Islet precursor cell (in vitro differentiated cells): ENCODE measurements at regions not wholly inside any gene's neighbourhood (a gene's known extent, or its start where the extent isn't known, plus 50 kb on each side); places are given as distances from the start of the nearest gene placed in this dataset.

Experiments used
- DNase-seq: peaks from one replicate; pipeline ENCODE4 v3.0.0-alpha.2; 2018

DNA sequence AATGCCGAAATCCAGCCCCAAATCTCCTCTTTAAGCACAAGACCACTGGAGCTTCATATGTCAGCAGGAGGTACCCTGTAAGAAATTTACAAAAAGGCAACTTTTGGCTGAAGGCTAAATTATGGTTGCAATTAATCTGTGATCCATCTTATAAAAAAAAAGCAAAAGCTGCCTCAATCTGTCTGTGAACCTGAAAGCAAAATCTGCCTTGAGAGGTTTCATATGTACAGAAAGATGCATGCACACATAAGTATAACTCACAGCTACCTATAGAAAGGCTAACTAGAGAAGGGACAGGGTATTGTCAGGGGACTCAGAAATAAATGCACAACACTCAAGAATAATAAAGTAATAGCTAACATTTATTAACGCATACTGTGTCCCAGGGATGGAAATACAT, 964.2 kb upstream of the ADGRL2 start:
- DNase-seq, result no peak

DNA sequence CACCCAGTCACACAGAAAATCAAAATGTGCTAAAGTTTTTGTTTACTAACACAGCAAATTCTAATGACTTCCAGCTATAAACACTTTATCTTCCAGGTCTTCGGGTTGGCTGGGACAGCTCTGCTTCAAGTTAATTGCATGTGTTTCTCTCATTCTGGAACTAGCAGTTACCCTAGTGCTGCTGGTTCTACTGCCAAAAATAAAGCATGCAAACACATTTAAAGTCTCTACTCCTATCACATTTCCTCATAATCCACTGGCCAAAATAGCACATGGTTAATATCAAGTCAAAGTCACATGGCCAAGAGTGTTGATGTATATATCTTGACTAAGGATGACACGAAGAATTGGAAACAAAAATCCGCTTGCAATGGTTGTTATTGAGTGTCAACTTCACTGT, 973.1 kb upstream of the ADGRL2 start:
- DNase-seq, result no peak

DNA sequence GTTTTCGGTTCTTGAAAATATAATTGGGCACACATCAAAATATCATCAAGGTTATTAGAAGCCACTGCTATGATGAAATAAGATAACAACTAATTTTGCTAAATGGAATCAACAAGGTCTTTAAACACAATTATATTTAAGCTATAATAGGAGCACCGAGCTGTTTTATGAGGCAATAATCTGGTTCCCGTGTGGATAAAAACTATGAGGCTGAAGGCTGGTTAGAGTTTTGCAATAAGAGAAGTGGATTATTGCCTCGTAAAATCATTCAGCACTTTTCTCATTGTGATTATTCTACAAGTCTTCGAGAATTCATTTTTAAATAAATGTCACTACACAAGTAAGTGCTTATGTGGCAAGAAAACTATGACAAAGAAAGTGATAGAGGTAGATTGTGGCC, 975.7 kb upstream of the ADGRL2 start:
- DNase-seq, result no peak

DNA sequence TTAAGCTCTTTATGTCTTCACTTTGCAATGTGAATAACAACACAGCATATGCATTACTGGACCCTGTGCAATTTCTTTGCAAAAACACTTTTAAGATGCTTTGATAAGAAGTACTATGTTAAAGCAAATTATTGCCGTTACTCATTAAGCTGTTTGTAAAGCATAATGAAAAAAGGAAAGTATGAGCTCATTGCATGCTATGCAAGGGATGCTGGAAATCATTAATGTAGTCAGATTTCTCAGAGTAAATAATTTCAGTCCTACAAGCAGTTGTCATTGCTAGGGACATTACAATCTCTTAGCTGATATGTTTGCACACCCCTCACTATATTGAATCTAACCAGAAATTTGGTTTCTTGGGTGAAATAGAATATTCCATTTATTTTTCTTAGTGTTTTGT, 982.5 kb upstream of the ADGRL2 start:
- no peak for DNase-seq

DNA sequence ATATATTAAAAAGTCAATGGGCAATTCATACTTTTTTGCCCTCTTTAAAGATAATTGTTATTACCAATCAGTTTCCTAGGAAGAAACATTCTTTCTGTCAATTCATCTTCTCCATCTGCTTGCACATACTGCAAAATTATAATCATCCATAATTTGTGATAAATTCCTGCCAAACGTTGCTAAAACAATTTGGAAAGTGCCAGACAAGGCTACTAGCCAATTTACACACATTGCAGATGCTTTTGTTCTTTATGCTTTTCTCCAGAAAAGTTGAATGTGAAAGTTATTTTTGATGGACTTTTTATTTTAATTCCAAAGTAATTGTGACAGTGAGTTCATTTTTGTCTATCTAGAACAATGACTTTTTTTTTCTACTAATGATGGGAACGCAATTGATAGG, 992.8 kb upstream of the ADGRL2 start:
- no peak for DNase-seq

DNA sequence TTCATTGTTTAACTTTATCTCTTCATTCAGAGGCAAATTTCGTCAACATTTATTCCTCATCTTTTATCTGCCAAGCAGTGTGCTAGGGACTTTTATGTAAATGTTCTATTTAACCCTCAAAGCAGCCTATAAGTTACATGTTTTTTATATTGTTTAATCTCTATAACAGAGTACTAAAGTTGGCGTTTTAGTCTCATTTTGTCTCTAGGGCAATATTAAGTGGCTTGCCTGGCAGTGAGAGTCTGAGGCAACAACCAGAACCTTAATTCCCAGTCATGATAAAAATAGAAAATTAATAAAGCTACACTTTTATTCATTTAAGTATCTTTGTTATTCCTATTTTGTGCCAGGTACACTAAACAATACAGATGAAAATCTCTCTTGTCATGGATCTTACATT, 994.3 kb upstream of the ADGRL2 start:
- DNase-seq, result no peak

DNA sequence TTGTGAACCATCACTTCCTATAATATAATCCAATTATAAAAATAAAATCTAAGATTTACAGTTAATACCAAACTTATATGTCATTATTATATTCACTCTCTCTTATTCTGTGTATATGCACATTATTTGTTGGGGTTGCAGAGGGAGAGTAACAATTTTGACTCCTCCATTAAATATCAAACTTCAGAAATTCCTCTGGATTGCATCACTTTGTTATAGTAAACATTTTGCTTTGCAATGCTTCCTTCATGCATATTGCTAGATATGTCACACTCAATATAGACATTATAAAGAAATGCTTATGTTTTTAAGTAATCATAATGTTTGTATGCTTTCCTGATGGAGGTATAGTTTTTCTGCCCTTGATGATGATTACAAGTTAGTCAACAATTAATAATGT, 999.0 kb upstream of the ADGRL2 start:
- no peak for DNase-seq

DNA sequence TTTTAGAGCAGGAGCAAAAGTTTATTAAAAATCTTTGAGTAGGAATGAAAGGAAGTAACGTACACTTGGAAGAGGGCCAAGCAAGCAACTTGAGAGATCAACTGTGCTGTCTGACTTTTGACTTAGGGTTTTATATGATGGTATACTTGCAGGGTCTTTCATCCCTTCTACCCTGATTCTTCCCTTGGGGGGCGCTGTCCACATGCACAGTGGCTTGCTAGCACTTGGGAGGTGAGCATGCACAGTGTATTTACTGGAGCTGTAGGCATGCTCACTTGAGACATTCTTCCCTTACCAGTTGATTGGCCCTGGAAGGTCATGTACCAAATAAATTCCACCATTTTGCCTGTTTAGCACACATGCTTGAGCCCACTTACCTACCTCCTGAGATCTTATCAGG, 1001.3 kb upstream of the ADGRL2 start:
- DNase-seq, result no peak

DNA sequence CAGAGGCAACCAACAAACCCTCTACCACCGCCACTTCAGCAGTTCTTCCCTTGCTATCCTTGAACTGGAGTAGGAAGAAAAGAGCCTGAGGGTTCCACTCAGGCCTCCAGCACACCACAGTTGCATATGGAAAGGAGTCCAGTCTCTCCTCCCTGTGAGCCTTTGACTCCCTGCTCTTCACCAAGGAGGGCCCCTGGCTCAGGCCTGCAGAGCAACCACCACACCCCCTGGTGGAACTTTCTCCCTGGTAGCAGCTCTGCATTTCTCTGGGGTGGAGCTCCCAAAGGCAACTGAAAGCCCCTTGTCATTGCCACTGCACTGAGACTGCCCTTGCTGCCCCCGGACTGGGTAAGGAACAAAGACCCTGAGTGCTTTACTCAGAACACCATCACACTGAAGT, 1021.5 kb upstream of the ADGRL2 start:
- no peak for DNase-seq

DNA sequence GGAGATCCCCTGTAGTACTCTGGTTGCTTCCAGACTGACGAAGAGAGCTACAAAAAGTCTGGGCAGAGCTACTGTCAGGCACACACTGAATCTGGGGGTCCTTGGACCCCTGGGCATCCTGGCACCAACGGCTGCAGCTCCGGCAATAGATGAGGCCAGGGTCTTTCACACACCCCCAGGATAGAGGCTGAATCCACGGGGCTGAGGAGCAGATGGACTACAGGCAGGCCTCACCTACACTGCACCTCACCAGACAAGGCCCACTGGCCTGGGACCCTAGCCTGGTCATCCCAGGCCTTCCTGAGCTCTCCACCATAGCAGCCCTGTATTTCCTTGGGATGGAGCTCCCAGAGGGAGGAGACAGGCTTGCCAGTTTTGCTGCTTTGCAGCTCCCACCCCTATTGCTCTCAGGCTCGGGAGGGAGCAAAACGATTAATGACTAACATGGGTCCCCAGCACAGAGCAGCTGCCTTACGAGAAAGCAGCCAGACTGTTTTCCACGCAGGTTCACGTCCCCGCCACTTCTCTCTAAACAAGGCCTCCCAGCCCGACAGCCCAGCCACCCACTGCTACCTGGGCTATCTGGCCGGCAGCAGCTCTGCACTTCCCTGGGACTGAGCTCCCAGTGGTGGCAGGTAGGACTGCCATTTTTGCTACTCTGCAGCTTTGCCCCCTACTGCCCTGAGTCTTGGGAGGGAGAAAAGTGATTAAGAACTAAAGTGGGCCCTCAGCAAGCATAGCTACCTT, 1022.5 kb upstream of the ADGRL2 start:
- DNase-seq, result no peak

DNA sequence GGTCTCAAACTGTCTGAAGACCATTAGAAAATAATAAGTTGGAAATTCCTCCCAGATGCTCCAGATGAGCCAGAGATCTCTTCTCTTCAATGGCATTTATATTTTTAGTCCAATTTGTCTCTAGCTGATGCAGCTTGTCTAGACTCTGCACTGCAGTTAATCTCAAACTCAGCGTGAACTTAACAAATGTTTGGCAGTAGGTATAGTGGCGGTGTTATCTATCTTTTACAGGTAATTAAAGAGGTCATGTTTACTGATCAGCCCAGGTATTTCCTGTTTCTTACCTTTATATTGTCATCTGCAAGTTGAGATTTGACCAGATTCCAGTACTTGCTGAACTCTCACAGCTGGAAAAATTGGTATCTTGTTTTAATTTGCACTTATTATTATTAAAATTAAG, 1024.5 kb upstream of the ADGRL2 start:
- DNase-seq, result no peak

DNA sequence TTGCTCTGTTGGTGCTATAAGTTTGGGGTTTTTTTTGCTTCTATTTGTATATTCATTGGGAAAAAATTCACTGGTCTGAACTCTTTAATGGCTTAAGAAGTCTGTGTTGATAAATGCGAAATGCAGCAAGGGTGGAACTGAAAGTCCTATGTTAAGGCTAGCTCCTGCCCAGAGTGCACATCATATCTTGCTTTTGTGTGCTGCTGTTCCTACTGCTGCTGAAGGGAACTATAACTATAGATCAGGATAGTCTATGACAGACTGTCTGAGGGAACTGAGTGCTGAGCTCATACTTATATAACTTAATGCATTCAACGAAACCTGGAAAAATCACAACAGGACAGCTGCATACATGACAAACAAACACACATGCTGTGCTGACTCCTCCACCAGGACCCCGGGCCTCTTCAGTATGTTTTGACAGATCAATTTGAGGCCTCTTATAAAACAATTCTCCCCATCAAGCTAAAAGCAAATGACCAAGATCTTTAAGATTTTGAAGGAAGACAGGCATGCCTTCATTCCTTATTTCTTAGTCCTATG, 1031.5 kb upstream of the ADGRL2 start:
- DNase-seq, result no peak

DNA sequence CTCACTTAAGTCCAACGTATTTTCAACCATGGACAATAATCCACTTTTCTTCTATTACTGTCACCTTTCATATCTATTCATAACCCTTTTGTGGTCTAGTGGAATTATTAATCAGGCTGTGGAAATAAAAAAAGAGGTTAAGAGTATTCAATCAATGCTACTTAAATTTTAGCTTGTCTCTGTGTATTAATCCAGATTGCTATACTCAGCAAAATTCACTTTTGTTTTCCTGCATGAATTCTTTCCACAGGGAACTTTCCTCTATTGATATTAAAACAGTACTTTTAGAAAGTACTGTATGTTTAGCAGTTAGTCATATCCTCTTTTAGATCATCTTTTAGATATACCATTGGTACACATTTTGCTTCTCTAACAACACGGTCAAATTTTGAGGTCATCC, 1033.0 kb upstream of the ADGRL2 start:
- no peak for DNase-seq

DNA sequence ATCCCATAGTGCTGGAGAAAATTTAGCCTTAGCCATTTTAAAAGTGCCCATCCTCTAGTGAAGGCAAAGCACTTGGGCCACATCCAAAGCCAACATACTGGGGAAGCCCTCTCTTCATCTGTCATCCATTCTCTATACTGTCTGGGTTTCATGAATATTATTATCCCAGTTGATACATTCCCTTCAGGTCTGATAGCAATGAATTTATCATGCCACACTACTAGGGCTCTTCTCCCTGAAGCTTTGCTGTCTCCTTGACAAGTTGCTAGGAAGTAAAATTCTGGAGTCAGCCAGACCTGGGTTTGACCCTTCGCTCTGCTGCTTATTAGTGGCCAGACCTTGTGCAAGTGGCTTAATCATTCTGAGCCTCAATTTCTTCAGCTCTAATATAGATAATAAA, 1041.4 kb upstream of the ADGRL2 start:
- no peak for DNase-seq

DNA sequence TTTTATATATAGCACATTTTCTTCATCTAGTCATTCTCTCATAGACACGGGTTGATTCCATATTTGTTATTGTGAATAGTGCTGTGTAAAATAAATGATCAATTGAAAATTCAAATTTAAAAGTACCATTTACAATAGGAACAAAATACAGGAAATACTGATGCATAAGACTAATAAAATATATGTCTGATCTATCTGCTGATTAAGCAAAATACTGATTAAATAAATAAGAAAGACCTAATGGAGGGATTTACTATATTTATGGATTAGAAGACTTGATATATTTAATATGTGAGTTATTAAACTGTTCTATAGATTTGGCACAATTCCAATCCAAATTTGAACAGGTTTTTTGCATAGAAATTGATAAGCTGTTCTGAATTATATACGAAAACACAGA, 1044.8 kb upstream of the ADGRL2 start:
- DNase-seq, result no peak

DNA sequence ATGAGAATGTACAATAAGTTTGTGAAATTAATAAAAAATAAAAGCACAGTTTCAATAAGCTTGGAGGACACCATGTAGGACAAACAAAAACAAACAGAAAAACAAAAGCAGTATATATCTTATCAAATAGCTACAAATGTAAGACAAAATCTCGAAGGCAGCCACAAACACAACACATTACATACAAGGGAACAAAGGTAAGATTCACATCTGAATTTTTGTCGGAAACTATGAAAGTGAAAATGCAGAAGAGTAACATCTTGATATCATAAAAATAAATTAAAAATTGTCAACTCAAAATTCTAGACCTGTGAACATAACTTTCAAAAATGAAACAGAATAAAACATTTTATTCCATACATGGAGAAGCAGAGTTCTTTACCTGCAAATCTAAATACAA, 1049.5 kb upstream of the ADGRL2 start:
- no peak for DNase-seq

DNA sequence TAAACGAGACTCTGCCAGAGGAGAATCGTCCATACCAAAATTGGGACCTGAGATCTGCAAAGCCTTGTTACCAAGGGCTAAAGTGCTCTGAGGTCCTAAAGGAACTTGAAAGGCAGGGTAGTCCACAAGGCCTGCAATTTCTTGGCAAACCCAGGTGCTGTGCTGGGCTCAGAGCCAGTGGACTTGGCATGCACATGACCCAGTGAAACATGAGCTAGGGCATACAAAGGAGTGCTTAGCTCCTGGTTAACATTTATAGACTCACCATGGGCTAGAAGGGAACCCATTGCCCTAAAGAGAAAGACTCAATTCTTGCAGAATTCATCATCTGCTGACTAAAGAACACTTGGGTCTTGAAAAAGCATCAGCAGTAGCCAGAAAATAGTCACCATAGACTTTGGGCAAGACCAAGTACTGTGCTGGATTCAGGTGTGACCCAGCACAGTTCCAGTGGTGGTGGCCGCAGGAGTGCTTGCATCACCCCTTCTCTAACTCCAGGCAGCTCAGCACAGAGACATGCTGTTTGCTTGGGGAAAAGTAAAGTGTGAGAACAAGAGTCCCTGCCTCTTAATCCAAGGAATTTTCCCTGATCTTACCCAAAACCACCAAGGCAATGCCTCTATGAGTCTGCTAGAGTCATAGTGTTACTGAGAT, 1069.4 kb upstream of the ADGRL2 start:
- no peak for DNase-seq

DNA sequence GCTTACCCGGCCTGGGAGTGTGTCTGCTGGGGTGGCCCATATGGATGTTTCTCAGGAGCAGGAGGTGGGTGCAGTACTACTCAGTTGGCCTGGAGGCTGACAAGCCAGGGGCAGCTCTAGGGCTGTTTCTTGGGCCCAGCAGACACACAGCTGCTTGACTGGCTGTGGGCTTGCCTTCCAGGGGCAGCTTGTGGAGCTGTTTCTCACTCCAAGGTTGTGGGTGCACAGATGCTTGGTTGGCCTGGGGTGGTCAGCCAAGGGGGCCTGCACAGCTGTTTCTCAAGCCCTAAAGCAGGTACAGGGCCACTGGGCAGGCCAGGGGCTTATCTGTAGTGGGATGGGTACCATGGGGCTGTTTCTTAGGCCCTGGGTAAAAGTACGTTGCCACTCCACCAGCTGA, 1078.1 kb upstream of the ADGRL2 start:
- DNase-seq, result no peak

DNA sequence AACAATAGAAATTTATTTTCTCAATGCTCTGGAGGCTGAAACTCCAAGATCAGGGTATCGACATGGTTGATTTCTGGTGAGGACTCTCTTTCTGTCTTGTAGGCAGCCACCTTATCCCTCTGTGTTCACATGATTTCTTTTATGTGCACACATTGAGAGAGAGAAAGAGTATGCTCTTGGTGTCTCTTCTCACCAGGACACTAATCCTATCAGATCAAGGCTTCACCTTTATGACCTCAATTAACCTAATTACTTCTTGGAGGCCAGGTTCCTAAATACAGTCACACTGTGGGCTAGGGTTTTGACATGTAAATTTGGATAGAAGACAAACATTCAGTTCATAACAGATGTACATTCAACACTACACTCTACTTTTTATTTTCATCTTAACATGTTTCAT, 1094.2 kb upstream of the ADGRL2 start:
- no peak for DNase-seq

DNA sequence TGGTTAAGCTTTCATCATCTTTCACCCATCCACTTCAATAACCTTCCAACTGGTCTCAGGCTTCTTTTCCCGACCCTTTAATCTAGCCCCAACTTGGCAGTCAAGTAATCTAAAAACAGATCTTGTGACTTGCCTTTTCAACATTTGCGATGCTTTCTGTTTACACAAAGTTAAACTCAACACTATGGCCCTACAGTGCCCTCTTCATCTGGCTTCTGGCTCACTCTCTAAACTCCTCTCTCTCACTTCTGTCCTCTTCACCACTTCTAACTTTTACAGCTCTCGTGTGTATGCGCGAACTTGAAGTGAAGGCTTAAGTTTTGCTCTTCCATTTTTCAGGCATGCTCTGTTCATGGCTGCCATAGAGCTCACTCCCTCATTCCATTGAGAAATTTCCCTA, 1122.3 kb upstream of the ADGRL2 start:
- DNase-seq, result no peak

DNA sequence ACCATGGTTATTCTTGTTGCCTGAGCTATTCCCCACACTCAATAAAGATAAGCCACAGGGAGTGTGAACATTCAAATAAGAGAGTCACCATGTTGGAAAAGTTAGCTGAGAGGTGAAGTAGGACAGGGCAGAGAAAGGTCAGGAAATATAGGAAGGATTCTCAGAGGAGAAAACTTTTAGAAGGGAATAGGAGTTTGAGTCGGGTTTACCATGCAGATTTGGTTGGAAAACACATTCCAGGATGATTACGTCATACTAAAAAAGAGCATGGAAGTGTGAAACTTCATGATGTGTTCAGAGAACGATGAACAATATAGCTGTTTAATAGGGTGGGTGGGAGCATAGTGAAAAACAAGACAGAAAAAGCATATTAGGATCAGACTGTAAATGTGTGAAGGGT, 1125.3 kb upstream of the ADGRL2 start:
- no peak for DNase-seq

DNA sequence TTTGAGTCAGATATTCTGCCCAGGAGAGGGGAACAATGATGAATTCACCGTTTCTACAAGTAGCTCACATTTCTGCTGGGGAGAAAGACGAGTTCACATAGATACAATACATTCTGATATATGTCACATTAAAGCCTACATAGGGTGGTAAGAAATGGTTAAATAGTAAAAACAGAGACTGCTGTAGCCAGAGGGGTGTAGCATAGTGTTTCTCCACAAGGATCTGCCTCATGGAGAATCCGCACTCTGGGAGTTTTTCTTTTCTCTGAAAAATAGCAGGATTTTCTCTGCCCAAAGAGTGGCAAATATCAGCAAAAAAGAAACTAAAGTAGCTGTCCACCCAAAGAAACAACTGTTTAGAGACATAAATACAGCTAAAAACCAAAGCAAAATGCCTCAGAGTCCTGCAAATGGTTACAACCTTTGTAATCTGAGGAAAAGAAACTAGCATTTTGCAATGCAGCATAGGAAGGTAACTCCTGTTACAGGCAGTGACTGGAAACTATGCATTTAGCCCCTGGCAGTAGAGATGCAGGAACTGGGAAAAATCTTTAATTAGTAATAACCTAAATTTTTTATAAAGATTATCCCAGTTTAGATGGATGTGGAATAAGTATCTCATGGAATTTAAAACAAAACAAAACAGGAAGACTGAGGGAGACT, 1126.7 kb upstream of the ADGRL2 start:
- no peak for DNase-seq

DNA sequence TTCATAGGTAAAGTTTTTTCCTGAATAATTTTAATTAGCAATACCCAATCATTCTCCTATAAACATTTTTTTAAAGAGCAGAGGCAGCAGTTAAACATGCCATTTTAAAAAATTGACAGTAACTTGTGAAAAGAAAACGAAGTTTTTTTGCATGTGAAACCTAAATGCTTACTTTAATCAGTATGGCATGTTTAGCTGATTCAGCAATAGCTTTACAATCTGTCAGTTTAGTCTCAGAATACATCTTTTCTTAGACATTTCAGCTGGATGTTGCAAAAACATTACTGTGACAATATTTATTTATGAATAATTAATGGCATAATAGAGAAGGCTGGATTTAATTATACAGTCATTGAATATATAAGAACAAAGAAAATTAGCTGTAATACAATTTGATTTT, 1132.4 kb upstream of the ADGRL2 start:
- DNase-seq, result no peak

DNA sequence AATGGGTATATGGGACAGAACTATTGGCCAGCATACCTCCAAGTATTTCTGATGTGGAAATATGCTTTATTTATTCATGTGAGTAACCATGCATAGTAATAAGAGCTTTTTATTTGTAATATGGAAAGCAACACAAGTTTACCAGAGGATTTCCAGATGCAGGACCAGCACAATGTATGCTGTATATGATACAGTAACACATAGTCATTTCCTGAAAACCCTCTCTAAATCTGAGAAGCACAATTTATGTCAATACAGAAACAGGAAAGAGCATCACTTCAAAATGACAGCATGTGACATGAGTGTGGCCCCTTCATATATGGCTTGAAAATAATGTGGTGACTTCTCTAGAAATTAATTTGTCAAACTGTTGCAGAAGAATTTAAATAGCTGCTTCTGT, 1134.7 kb upstream of the ADGRL2 start:
- no peak for DNase-seq
